ENCODE measurements at regions not wholly inside any gene's neighbourhood (a gene's known extent, or its start where the extent isn't known, plus 50 kb on each side); places are given as distances from the start of the nearest gene placed in this dataset.

DNA sequence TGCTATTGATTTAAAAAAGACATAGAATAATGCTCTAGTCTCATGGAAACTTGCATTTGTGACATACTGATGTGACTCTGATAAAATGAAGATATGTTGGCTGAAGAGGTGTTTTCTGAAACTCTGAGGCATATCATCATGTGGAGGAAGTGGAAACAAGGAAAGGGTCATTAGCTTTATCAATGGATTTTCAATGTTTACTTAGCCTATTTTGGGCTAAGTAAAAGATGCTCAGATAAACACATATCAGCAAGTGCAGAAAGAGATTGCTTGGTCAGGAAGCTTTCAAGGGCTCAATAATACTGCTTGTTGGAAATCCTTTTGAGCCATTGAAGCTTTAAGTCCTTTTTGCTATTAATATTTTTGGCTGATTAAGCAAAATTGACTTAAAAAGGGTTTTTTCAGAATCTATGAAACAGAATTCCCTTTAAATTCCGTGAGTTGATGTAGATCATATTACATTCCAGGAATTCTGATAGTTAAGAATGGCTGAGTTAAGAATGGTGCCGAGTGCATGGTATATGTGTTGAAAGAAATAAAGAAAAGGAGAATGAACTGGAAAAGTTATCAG lies 952.8 kb upstream of the SPRY2 start:
- no peak for TF ChIP-seq POLR2AphosphoS5 (IDR thresholded peaks at IDR 0.05)
- TF ChIP-seq CTCF (IDR thresholded peaks at IDR 0.05) = no peak
- TF ChIP-seq POLR2A (IDR thresholded peaks at IDR 0.05) = no peak
